ENCODE measurements at regions not wholly inside any gene's neighbourhood (a gene's known extent, or its start where the extent isn't known, plus 50 kb on each side); places are given as distances from the start of the nearest gene placed in this dataset.

DNA sequence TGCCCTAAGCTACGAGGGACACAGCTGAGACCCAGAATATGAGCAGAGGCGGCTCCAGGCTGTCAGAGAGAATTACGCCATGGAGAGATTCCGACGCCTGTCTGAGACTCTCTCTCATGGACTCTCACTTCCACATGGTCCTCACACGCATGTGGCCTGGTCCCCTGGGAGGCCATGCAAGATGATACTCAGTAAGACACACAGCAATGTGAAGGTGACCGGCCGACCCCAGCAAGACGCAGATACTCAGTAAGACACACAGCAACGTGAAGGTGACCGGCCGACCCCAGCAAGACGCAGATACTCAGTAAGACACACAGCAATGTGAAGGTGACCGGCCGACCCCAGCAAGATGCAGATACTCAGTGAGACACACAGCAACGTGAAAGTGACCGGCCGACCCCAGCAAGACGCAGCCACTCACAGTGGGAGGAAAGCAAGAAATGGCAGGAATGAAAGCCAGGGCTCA lies 400.8 kb upstream of the MYT1L start:
- 2% methylated on average over 19 of the region's 19 CpGs for WGBS (ENCODE audit: insufficient coverage, low coverage, missing lambda C conversion rate)
- Histone ChIP-seq H3K27ac (ENCODE audit: extremely low read depth, low read depth, low read length) (no peak overlapping the region), H3K9me3 (replicated peaks; ENCODE audit: control insufficient read depth, insufficient read depth, low read depth, low read length) (no peaks in the 10 kb centered on the region), H3K4me1 (replicated peaks in 1 of 2; ENCODE audit: control insufficient read depth in 2 of 2, insufficient read depth in 2 of 2, low read length in 2 of 2) (no peaks in the 10 kb centered on the region), H4K20me1 (replicated peaks; ENCODE audit: control insufficient read depth, insufficient read depth, low read length) (peaks cover 4% of the 10 kb centered on the region; the same call in 1 of the 2 replicates), H3K4me3 (no peak overlapping the region), H3K36me3 (ENCODE audit: control insufficient read depth, insufficient read depth, low read length) (no peaks in the 10 kb centered on the region), H2AFZ (ENCODE audit: low read depth, low read length) (no peak overlapping the region), H3K9me1 (ENCODE audit: control insufficient read depth, insufficient read depth, low read length) (peaks cover 5% of the 10 kb centered on the region), H3K79me2 (ENCODE audit: control insufficient read depth, insufficient read depth, low read length) (no peaks in the 10 kb centered on the region), H3K4me2 (ENCODE audit: insufficient read depth, low read length) (no peak overlapping the region), H3K27me3 (ENCODE audit: control insufficient read depth in 2 of 2, insufficient read depth in 2 of 2, low read length in 2 of 2) (peaks cover 16 to 75% of the 10 kb centered on the region in 2 experiments), H3K9ac (ENCODE audit: insufficient read depth in 1 of 2, low read depth in 2 of 2, low read length in 2 of 2) (no peak overlapping the region)
- POLR2A ChIA-PET = no interaction called here
- CTCF ChIA-PET (ENCODE audit: low intra/inter-chr PET ratio) = no interaction called here
- FAIRE-seq (no peak), DNase-seq (ENCODE audit: extremely low read depth in 1 of 4, low spot score in 3 of 4) (no peak), ATAC-seq (no peak)
- TF ChIP-seq HIVEP1 (CRISPR knock-in tag; IDR thresholded peaks at IDR 0.05) (no peak), TOE1 (IDR thresholded peaks at IDR 0.05; ENCODE audit: borderline replicate concordance) (no peak), TOE1 (CRISPR knock-in tag; IDR thresholded peaks at IDR 0.05; ENCODE audit: borderline replicate concordance, low read depth) (no peak), MECOM (CRISPR knock-in tag; IDR thresholded peaks at IDR 0.05) (no peak), SNIP1 (IDR thresholded peaks at IDR 0.05; ENCODE audit: low read depth) (no peak), RHOXF2B (CRISPR knock-in tag; conservative IDR thresholded peaks at IDR 0.05) (no peak), ZC3H4 (CRISPR knock-in tag; IDR thresholded peaks at IDR 0.05; ENCODE audit: borderline replicate concordance) (no peak), NR4A1 (CRISPR knock-in tag; IDR thresholded peaks at IDR 0.05) (no peak), NR4A1 (tag; IDR thresholded peaks at IDR 0.05) (no peak), ZNF239 (CRISPR knock-in tag; IDR thresholded peaks at IDR 0.05) (no peak)
- intact Hi-C loops (cut with micrococcal nuclease) (no loop called here), in situ Hi-C loops (cut with MboI) (no loop called here)
- BruUV-seq (replicated peaks) = no TSS peak

All from K562 (cell line).